Left lung (tissue), 4 donors: ENCODE measurements at regions not wholly inside any gene's neighbourhood (a gene's known extent, or its start where the extent isn't known, plus 50 kb on each side); places are given as distances from the start of the nearest gene placed in this dataset.

ENCODE experiments used
- ATAC-seq: fragments of 200-7000 bp; cut with Tn5 transposase; one replicate; pipeline ENCODE4 v1.9.1; 2020; ENCODE audit warnings: moderate library complexity
- DNase-seq, 4 donors: peaks; one replicate each; pipeline ENCODE4 v3.0.0-alpha.2; 2013 to 2020
- H3K27ac ChIP-seq, 2 donors: fragments of 200-600 bp; sonication (generic) in 1 of 2; one replicate each; pipeline versions ENCODE4 v1.5.0 to v1.8.0; 2020 to 2021
- H3K27me3 ChIP-seq, 2 donors: fragments of 200-600 bp; sonication (generic) in 1 of 2; one replicate each; pipeline versions ENCODE4 v1.5.0 to v1.8.0; 2020 to 2021
- H3K36me3 ChIP-seq, 2 donors: fragments of 200-600 bp; sonication (generic) in 1 of 2; one replicate each; pipeline versions ENCODE4 v1.5.0 to v1.8.0; 2020 to 2021
- H3K4me1 ChIP-seq, 2 donors: fragments of 200-600 bp; one replicate each; pipeline ENCODE4 v1.8.0; 2021
- H3K4me3 ChIP-seq, 2 donors: fragments of 200-600 bp; sonication (generic) in 1 of 2; one replicate each; pipeline versions ENCODE4 v1.5.0 to v1.8.0; 2020 to 2021; ENCODE audit warnings: mild to moderate bottlenecking in 1 of 2
- H3K9me3 ChIP-seq, 2 donors: fragments of 200-600 bp; sonication (generic) in 1 of 2; one replicate each; pipeline versions ENCODE4 v1.5.0 to v1.8.0; 2020 to 2021
- CTCF ChIP-seq, 2 donors: fragments of 200-600 bp; sonication (generic) in 1 of 2; IDR thresholded peaks; one replicate each; pipeline versions ENCODE4 v1.5.0 to v1.8.0; 2021; ENCODE audit warnings: antibody characterized with exemption in 2 of 2
- intact Hi-C, 2 donors: fragments of 100-400 bp; cut with DNase I; formaldehyde crosslinking; loops; one replicate each; pipeline versions ENCODE4 v1.11.2 to v1.14.2; 2022
- donor health status: DM: no; HTN: yes; CAD: no.
- donor health status: DM: no; HTN: no; CAD: no.

GRCh38 chr16:5852151-5852550, 754.6 kb upstream of the EEF2KMT start:
- no peak overlapping the region for H3K4me3 ChIP-seq
- H3K36me3 ChIP-seq = no peaks in the 10 kb centered on the region
- H3K27me3 ChIP-seq = no peaks in the 10 kb centered on the region
- H3K27ac ChIP-seq = no peak overlapping the region
- ATAC-seq = no peak
- H3K9me3 ChIP-seq = no peaks in the 10 kb centered on the region
- no peak for DNase-seq
- intact Hi-C loops = no loop called here
- no peak for TF ChIP-seq CTCF (IDR thresholded peaks at IDR 0.05)
- H3K4me1 ChIP-seq = no peaks in the 10 kb centered on the region

- TF ChIP-seq CTCF (IDR thresholded peaks at IDR 0.05) = no peak
- no peak for DNase-seq
- Histone ChIP-seq H3K9me3 (no peaks in the 10 kb centered on the region), H3K36me3 (no peaks in the 10 kb centered on the region), H3K27ac (no peak overlapping the region), H3K27me3 (no peaks in the 10 kb centered on the region), H3K4me3 (no peak overlapping the region), H3K4me1 (no peaks in the 10 kb centered on the region)
- intact Hi-C loops = no loop called here
- ATAC-seq = no peak
These were observed 753.9 kb upstream of the EEF2KMT start for GRCh38 chr16:5851393-5851982.

GRCh38 chr16:5850632-5851392, 753.2 kb upstream of the EEF2KMT start:
- ATAC-seq (no peak), DNase-seq (no peak)
- H3K27me3 ChIP-seq = no peaks in the 10 kb centered on the region
- H3K36me3 ChIP-seq = no peaks in the 10 kb centered on the region
- no peak overlapping the region for H3K27ac ChIP-seq
- intact Hi-C loops = no loop called here
- H3K4me1 ChIP-seq = no peaks in the 10 kb centered on the region
- no peaks in the 10 kb centered on the region for H3K9me3 ChIP-seq
- TF ChIP-seq CTCF (IDR thresholded peaks at IDR 0.05) = no peak
- H3K4me3 ChIP-seq = no peak overlapping the region

GRCh38 chr16:5845046-5845445, 747.5 kb upstream of the EEF2KMT start:
- H3K27ac ChIP-seq = no peak overlapping the region
- H3K4me1 ChIP-seq = no peaks in the 10 kb centered on the region
- no peak overlapping the region for H3K4me3 ChIP-seq
- intact Hi-C loops = no loop called here
- no peaks in the 10 kb centered on the region for H3K9me3 ChIP-seq
- H3K36me3 ChIP-seq = no peaks in the 10 kb centered on the region
- ATAC-seq (no peak), DNase-seq (no peak)
- H3K27me3 ChIP-seq = no peaks in the 10 kb centered on the region
- no peak for TF ChIP-seq CTCF (IDR thresholded peaks at IDR 0.05)

- Histone ChIP-seq H3K4me1 (no peaks in the 10 kb centered on the region), H3K4me3 (no peak overlapping the region), H3K27me3 (no peaks in the 10 kb centered on the region), H3K27ac (no peak overlapping the region), H3K36me3 (no peaks in the 10 kb centered on the region), H3K9me3 (no peaks in the 10 kb centered on the region)
- DNase-seq (no peak), ATAC-seq (no peak)
- intact Hi-C loops = no loop called here
- TF ChIP-seq CTCF (IDR thresholded peaks at IDR 0.05) = no peak
These were observed 744.4 kb upstream of the EEF2KMT start for GRCh38 chr16:5841974-5842373.
